ENCODE measurements at regions not wholly inside any gene's neighbourhood (a gene's known extent, or its start where the extent isn't known, plus 50 kb on each side); places are given as distances from the start of the nearest gene placed in this dataset.
"Not testable (repeated sequence)": the region's sequence is repeated elsewhere in the genome, so short reads cannot be mapped to it uniquely, and the experiment has no call there.

GRCh38 chr5:163885117-163885516, 379.7 kb downstream of the MAT2B start:
- no peak overlapping the region for H3K9ac ChIP-seq (ENCODE audit: low read depth in 1 of 3, low read length in 3 of 3)
- no peak overlapping the region for H3K4me3 ChIP-seq (ENCODE audit: low read length in 3 of 3)
- no peaks in the 10 kb centered on the region for H3K9me3 ChIP-seq (ENCODE audit: control insufficient read depth in 3 of 3, low read length in 3 of 3)
- H3K27ac ChIP-seq (ENCODE audit: low read depth, low read length), result no peak overlapping the region
- H3K36me3 ChIP-seq (ENCODE audit: control insufficient read depth in 3 of 3, insufficient read depth in 3 of 3, low read length in 3 of 3), result no peaks in the 10 kb centered on the region
- H3K27me3 ChIP-seq (ENCODE audit: control insufficient read depth in 3 of 3, insufficient read depth in 3 of 3, low read length in 3 of 3), result no peaks in the 10 kb centered on the region
- H3K4me1 ChIP-seq (ENCODE audit: control insufficient read depth in 3 of 3, insufficient read depth in 3 of 3, low read length in 3 of 3), result no peaks in the 10 kb centered on the region

- Histone ChIP-seq H3K4me3 (ENCODE audit: low read length in 3 of 3) (no peak overlapping the region), H3K27ac (ENCODE audit: low read depth, low read length) (no peak overlapping the region), H3K9me3 (ENCODE audit: control insufficient read depth in 3 of 3, low read length in 3 of 3) (no peaks in the 10 kb centered on the region), H3K4me1 (ENCODE audit: control insufficient read depth in 3 of 3, insufficient read depth in 3 of 3, low read length in 3 of 3) (no peaks in the 10 kb centered on the region), H3K9ac (ENCODE audit: low read depth in 1 of 3, low read length in 3 of 3) (no peak overlapping the region), H3K27me3 (ENCODE audit: control insufficient read depth in 3 of 3, insufficient read depth in 3 of 3, low read length in 3 of 3) (no peaks in the 10 kb centered on the region), H3K36me3 (ENCODE audit: control insufficient read depth in 3 of 3, insufficient read depth in 3 of 3, low read length in 3 of 3) (no peaks in the 10 kb centered on the region)
Observed at GRCh38 chr5:163887854-163888253, 382.4 kb downstream of the MAT2B start.

- Histone ChIP-seq H3K27ac (ENCODE audit: low read depth, low read length) (no peak overlapping the region), H3K36me3 (ENCODE audit: control insufficient read depth in 3 of 3, insufficient read depth in 3 of 3, low read length in 3 of 3) (no peaks in the 10 kb centered on the region), H3K4me3 (ENCODE audit: low read length in 3 of 3) (no peak overlapping the region), H3K9me3 (ENCODE audit: control insufficient read depth in 3 of 3, low read length in 3 of 3) (no peaks in the 10 kb centered on the region), H3K27me3 (ENCODE audit: control insufficient read depth in 3 of 3, insufficient read depth in 3 of 3, low read length in 3 of 3) (no peaks in the 10 kb centered on the region), H3K9ac (ENCODE audit: low read depth in 1 of 3, low read length in 3 of 3) (no peak overlapping the region), H3K4me1 (ENCODE audit: control insufficient read depth in 3 of 3, insufficient read depth in 3 of 3, low read length in 3 of 3) (no peaks in the 10 kb centered on the region)
Observed at GRCh38 chr5:163888366-163888765, 382.9 kb downstream of the MAT2B start.

- Histone ChIP-seq H3K9ac (ENCODE audit: low read depth in 1 of 3, low read length in 3 of 3) (no peak overlapping the region), H3K4me3 (ENCODE audit: low read length in 3 of 3) (no peak overlapping the region), H3K36me3 (ENCODE audit: control insufficient read depth in 3 of 3, insufficient read depth in 3 of 3, low read length in 3 of 3) (no peaks in the 10 kb centered on the region), H3K9me3 (ENCODE audit: control insufficient read depth in 3 of 3, low read length in 3 of 3) (no peaks in the 10 kb centered on the region), H3K27ac (ENCODE audit: low read depth, low read length) (no peak overlapping the region), H3K4me1 (ENCODE audit: control insufficient read depth in 3 of 3, insufficient read depth in 3 of 3, low read length in 3 of 3) (no peaks in the 10 kb centered on the region), H3K27me3 (ENCODE audit: control insufficient read depth in 3 of 3, insufficient read depth in 3 of 3, low read length in 3 of 3) (no peaks in the 10 kb centered on the region)
Observed at GRCh38 chr5:163889369-163889768, 383.9 kb downstream of the MAT2B start.

GRCh38 chr5:163890261-163890660, 384.8 kb downstream of the MAT2B start:
- no peak overlapping the region for H3K4me3 ChIP-seq (ENCODE audit: low read length in 3 of 3)
- H3K9ac ChIP-seq (ENCODE audit: low read depth in 1 of 3, low read length in 3 of 3), result no peak overlapping the region
- no peaks in the 10 kb centered on the region for H3K36me3 ChIP-seq (ENCODE audit: control insufficient read depth in 3 of 3, insufficient read depth in 3 of 3, low read length in 3 of 3)
- H3K4me1 ChIP-seq (ENCODE audit: control insufficient read depth in 3 of 3, insufficient read depth in 3 of 3, low read length in 3 of 3), result no peaks in the 10 kb centered on the region
- no peak overlapping the region for H3K27ac ChIP-seq (ENCODE audit: low read depth, low read length)
- no peaks in the 10 kb centered on the region for H3K27me3 ChIP-seq (ENCODE audit: control insufficient read depth in 3 of 3, insufficient read depth in 3 of 3, low read length in 3 of 3)
- no peaks in the 10 kb centered on the region for H3K9me3 ChIP-seq (ENCODE audit: control insufficient read depth in 3 of 3, low read length in 3 of 3)

- no peaks in the 10 kb centered on the region for H3K36me3 ChIP-seq (ENCODE audit: control insufficient read depth in 3 of 3, insufficient read depth in 3 of 3, low read length in 3 of 3)
- no peaks in the 10 kb centered on the region for H3K27me3 ChIP-seq (ENCODE audit: control insufficient read depth in 3 of 3, insufficient read depth in 3 of 3, low read length in 3 of 3)
- H3K4me1 ChIP-seq (ENCODE audit: control insufficient read depth in 3 of 3, insufficient read depth in 3 of 3, low read length in 3 of 3), result no peaks in the 10 kb centered on the region
- no peak overlapping the region for H3K9ac ChIP-seq (ENCODE audit: low read depth in 1 of 3, low read length in 3 of 3)
- no peak overlapping the region for H3K4me3 ChIP-seq (ENCODE audit: low read length in 3 of 3)
- H3K27ac ChIP-seq (ENCODE audit: low read depth, low read length), result no peak overlapping the region
- H3K9me3 ChIP-seq (ENCODE audit: control insufficient read depth in 3 of 3, low read length in 3 of 3), result no peaks in the 10 kb centered on the region
Observed at GRCh38 chr5:163893281-163893680, 387.9 kb downstream of the MAT2B start.

GRCh38 chr5:163894645-163895044, 389.2 kb downstream of the MAT2B start:
- no peak overlapping the region for H3K9ac ChIP-seq (ENCODE audit: low read depth in 1 of 3, low read length in 3 of 3)
- H3K27ac ChIP-seq (ENCODE audit: low read depth, low read length), result no peak overlapping the region
- no peaks in the 10 kb centered on the region for H3K36me3 ChIP-seq (ENCODE audit: control insufficient read depth in 3 of 3, insufficient read depth in 3 of 3, low read length in 3 of 3)
- no peaks in the 10 kb centered on the region for H3K9me3 ChIP-seq (ENCODE audit: control insufficient read depth in 3 of 3, low read length in 3 of 3)
- no peaks in the 10 kb centered on the region for H3K27me3 ChIP-seq (ENCODE audit: control insufficient read depth in 3 of 3, insufficient read depth in 3 of 3, low read length in 3 of 3)
- H3K4me3 ChIP-seq (ENCODE audit: low read length in 3 of 3), result no peak overlapping the region
- H3K4me1 ChIP-seq (ENCODE audit: control insufficient read depth in 3 of 3, insufficient read depth in 3 of 3, low read length in 3 of 3), result no peaks in the 10 kb centered on the region

- Histone ChIP-seq H3K4me1 (ENCODE audit: control insufficient read depth in 3 of 3, insufficient read depth in 3 of 3, low read length in 3 of 3) (no peaks in the 10 kb centered on the region), H3K36me3 (ENCODE audit: control insufficient read depth in 3 of 3, insufficient read depth in 3 of 3, low read length in 3 of 3) (no peaks in the 10 kb centered on the region), H3K9me3 (ENCODE audit: control insufficient read depth in 3 of 3, low read length in 3 of 3) (peaks cover 0 to 4% (median 3%) of the 10 kb centered on the region in 3 donors), H3K27ac (ENCODE audit: low read depth, low read length) (no peak overlapping the region), H3K4me3 (ENCODE audit: low read length in 3 of 3) (no peak overlapping the region), H3K9ac (ENCODE audit: low read depth in 1 of 3, low read length in 3 of 3) (no peak overlapping the region), H3K27me3 (ENCODE audit: control insufficient read depth in 3 of 3, insufficient read depth in 3 of 3, low read length in 3 of 3) (no peaks in the 10 kb centered on the region)
Observed at GRCh38 chr5:163898873-163899272, 393.5 kb downstream of the MAT2B start.

GRCh38 chr5:163907783-163908182, 402.4 kb downstream of the MAT2B start:
- not testable (repeated sequence) for H3K36me3 ChIP-seq (ENCODE audit: control insufficient read depth in 3 of 3, insufficient read depth in 3 of 3, low read length in 3 of 3); H3K9me3 ChIP-seq (ENCODE audit: control insufficient read depth in 3 of 3, low read length in 3 of 3); H3K27ac ChIP-seq (ENCODE audit: low read depth, low read length); H3K4me3 ChIP-seq (ENCODE audit: low read length in 3 of 3); H3K27me3 ChIP-seq (ENCODE audit: control insufficient read depth in 3 of 3, insufficient read depth in 3 of 3, low read length in 3 of 3); H3K9ac ChIP-seq (ENCODE audit: low read depth in 1 of 3, low read length in 3 of 3); H3K4me1 ChIP-seq (ENCODE audit: control insufficient read depth in 3 of 3, insufficient read depth in 3 of 3, low read length in 3 of 3)

GRCh38 chr5:163908253-163908652, 402.8 kb downstream of the MAT2B start:
- Histone ChIP-seq H3K9ac (ENCODE audit: low read depth in 1 of 3, low read length in 3 of 3) (no peak overlapping the region), H3K4me3 (ENCODE audit: low read length in 3 of 3) (no peak overlapping the region), H3K36me3 (ENCODE audit: control insufficient read depth in 3 of 3, insufficient read depth in 3 of 3, low read length in 3 of 3) (no peaks in the 10 kb centered on the region), H3K4me1 (ENCODE audit: control insufficient read depth in 3 of 3, insufficient read depth in 3 of 3, low read length in 3 of 3) (no peaks in the 10 kb centered on the region), H3K27me3 (ENCODE audit: control insufficient read depth in 3 of 3, insufficient read depth in 3 of 3, low read length in 3 of 3) (no peaks in the 10 kb centered on the region), H3K27ac (ENCODE audit: low read depth, low read length) (no peak overlapping the region), H3K9me3 (ENCODE audit: control insufficient read depth in 3 of 3, low read length in 3 of 3) (no peaks in the 10 kb centered on the region)

GRCh38 chr5:163910226-163910625, 404.8 kb downstream of the MAT2B start:
- H3K4me1 ChIP-seq (ENCODE audit: control insufficient read depth in 3 of 3, insufficient read depth in 3 of 3, low read length in 3 of 3), result no peaks in the 10 kb centered on the region
- H3K36me3 ChIP-seq (ENCODE audit: control insufficient read depth in 3 of 3, insufficient read depth in 3 of 3, low read length in 3 of 3), result no peaks in the 10 kb centered on the region
- no peak overlapping the region for H3K4me3 ChIP-seq (ENCODE audit: low read length in 3 of 3)
- H3K27me3 ChIP-seq (ENCODE audit: control insufficient read depth in 3 of 3, insufficient read depth in 3 of 3, low read length in 3 of 3), result no peaks in the 10 kb centered on the region
- no peaks in the 10 kb centered on the region for H3K9me3 ChIP-seq (ENCODE audit: control insufficient read depth in 3 of 3, low read length in 3 of 3)
- H3K27ac ChIP-seq (ENCODE audit: low read depth, low read length), result no peak overlapping the region
- H3K9ac ChIP-seq (ENCODE audit: low read depth in 1 of 3, low read length in 3 of 3), result no peak overlapping the region

All from skeletal muscle tissue (tissue), 3 donors.